GM19467 (cell line): ENCODE measurements at regions not wholly inside any gene's neighbourhood (a gene's known extent, or its start where the extent isn't known, plus 50 kb on each side); places are given as distances from the start of the nearest gene placed in this dataset.

ENCODE experiments used
- ATAC-seq: cut with Tn5 transposase; IDR thresholded peaks from one replicate; pipeline ENCODE4 v1.9.1; 2021; ENCODE audit warnings: mild to moderate bottlenecking, moderate library complexity; ENCODE audit not compliant: unreplicated experiment

DNA sequence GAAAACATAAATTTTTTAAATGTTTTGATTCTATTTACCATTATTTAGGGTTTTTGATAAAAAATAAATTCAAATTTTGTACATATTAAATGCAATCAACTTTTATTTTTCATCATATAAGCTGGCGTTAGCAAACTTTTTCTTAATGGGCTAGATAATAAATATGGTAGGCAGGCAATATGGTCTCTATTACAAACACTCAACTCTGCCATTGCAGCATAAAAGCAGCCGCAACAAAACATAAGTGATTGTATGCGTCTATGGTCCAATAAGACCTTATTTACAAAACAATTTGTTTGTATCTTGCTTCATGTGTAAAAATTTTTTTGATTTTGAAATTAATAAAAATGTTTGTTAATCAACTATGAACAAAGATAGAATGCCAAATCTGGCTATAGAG lies 116.8 kb upstream of the GLI2 start:
- no peak for ATAC-seq

- ATAC-seq = no peak
These were observed 116.1 kb upstream of the GLI2 start for GRCh38 chr2:120619579-120619978.

DNA sequence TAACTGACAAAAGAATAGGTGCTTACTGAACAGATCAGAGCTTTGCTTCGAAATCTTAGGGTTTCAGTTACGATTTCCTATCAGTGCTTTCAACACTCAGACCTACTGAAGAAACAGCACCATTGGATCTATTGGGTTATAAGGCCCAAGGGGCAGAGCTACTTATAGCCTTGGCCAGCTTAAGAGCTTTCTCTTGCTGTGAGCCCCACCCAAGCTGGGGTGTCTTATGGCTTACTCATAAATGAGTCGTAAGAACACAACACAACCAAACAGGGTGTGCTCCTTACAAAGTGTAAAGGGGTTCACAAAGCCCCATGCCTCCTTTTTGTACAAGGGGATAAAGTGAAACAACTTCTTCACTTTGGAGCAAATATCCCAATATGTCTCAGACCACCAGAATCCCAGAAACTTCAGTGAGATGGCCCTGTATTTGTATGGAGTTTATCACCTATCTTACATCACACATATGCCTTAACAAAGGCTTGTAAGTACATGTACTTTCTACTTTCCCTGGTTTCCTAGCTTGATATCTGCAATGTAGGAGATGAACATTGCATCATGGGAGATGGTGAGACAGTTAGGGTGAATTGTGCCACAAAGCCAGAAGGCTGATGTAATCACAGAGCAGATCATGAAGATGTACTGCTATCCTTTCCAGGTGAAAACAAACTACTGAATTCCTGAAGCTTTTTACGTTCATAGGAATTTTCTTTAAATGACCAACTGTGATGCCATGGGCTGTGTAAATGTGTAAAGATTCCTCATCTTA lies 115.5 kb upstream of the GLI2 start:
- ATAC-seq = no peak

- no peak for ATAC-seq
These were observed 113.4 kb upstream of the GLI2 start for GRCh38 chr2:120622159-120622869.

GRCh38 chr2:120622886-120623753 lies 112.5 kb upstream of the GLI2 start:
- ATAC-seq = no peak

DNA sequence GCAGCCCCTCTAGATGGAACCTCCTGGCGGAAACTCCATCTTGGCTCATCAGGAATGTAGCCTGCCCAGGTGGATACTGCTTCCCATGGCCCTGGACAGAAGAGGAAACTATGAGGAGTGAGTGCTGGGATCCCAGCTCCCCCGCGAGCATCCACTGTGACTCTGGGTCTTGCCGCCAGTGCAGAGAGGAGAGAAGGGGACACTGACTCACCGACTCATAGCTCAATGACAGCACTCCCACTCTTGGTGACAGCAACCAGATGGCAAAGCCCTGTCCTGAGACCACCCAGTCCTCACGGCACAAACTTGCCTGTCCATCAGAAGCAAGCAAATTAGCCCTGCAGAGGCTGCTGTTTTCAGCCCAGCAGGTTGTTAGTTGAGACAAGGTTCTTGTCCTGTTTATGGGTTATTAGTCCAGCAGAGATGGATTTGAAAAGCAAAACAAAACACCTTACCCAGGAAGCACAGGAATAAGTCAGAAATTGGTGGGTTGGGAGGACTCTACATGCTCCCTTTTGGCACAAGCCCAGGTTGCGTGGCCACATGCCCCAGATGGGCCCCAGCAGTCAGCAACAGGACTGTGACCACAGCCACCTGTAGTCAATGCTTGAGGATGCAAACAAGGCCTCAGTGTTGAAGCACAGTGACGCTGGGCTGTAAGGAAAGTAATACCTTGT lies 111.5 kb upstream of the GLI2 start:
- ATAC-seq = no peak

DNA sequence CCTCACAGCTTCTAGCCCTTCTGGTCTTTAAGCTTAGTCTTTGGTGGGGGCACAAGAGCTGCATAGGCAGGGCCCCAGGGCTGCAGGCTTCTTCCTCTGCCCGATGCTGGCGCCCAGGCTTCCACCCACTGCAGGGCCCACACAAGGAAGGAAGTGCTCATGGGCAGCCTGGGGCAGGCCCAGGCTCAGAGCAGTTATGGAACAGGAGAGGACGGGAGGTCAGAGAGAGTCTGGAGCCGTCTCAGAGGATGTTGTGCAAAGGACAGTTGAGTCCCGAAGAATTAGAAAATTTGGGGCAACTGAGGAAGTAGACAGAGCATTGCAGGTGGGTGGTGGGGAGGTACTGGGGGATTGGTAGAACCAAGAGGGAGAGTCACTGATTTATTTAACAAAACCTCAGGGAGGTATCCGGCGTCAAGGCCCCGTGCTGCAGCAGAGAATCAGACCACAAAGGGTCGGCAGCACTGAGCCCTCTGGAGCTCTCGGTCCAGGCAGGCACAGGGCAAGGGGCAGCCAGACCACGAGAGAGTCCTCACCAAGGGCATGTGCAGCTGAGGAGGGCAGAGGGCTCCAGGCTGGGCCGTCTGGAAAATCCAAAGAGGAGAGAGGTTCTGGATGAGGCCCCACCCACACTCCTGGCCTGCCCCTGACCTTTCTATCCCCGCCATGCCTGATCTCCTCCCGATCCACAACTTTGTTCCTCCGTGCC lies 110.8 kb upstream of the GLI2 start:
- no peak for ATAC-seq

DNA sequence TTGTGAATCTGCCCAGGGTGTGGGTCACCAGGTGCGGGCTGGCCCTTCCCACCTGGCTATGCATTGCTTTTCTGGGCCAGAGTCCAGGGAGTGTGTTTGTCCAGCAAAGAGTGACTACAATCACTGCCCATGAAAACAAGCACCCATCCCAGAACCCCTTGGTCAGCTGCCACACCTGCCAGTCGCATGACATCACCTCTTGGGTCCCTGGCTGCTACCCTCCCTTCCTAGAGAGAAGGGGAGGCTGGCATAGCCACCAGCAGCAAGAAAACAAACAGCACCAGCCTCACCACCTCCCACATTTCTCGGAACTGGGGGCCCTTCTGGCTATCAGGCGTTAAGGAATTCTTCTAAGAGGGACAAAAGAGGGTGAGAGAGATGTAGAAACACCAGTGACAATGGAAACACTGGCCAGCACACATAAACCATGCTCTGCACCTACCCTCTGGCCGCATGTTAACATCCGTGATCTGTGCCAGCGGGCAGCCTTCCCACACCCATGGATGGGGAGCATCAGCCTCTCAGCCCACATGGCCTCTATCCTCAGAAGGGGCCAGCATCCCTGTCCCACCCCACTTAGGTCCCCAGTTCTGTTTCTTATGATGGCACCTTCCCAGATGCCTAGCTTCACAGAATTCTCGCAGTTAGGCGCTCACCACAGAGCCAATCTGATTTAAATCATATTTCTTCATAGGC lies 109.7 kb upstream of the GLI2 start:
- ATAC-seq = no peak

- no peak for ATAC-seq
These were observed 109.1 kb upstream of the GLI2 start for GRCh38 chr2:120626566-120626965.

DNA sequence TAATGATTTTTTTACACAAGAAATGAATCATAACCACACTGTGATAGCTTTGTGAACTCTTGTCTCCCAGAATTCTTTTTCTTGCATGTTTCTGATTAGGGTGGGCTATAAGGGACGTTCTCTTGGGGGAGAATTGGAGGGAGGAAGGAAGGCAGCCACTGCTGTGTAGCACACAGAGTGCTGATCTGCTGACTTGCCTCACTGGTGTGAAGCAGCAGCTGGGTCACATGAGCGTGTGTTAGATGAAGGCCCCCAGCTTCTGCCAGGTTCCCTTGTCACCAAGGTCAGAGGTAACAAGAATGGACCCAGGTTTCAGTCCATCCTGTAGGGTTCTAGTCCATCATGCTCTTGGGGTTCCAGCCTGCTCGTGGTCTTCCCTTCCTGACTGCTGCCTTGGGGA lies 107.4 kb upstream of the GLI2 start:
- ATAC-seq = no peak

- no peak for ATAC-seq
These were observed 106.3 kb upstream of the GLI2 start for GRCh38 chr2:120629241-120629895.

- ATAC-seq = no peak
These were observed 105.5 kb upstream of the GLI2 start for GRCh38 chr2:120630031-120630701.

DNA sequence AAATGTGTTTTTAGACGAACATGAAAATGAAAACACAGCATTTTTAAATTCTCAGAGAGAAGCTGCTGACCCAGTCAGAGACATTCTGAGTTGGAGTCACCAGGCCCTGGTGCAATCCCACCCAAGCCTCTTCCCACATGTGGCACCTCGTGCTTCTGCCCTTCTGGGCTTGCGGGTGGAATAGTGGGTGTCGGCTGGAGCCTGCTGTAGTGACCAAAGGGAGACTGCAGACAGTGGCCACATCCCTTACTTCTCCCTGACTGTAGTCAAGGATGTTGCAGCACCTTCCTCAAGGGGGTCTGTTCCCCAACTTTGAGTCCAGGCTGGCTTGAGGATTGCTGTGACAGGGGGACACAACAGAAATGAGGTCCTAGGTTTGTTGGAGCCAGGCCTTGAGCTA lies 104.4 kb upstream of the GLI2 start:
- no peak for ATAC-seq

- ATAC-seq = no peak
These were observed 103.9 kb upstream of the GLI2 start for GRCh38 chr2:120631724-120632123.

- no peak for ATAC-seq
These were observed 102.6 kb upstream of the GLI2 start for GRCh38 chr2:120632796-120633646.

- ATAC-seq = no peak
These were observed 101.1 kb upstream of the GLI2 start for GRCh38 chr2:120634533-120634932.

GRCh38 chr2:120635146-120635545 lies 100.5 kb upstream of the GLI2 start:
- ATAC-seq = no peak

GRCh38 chr2:120637847-120638246 lies 97.8 kb upstream of the GLI2 start:
- no peak for ATAC-seq
